Putamen (tissue), 1 donor: ENCODE measurements at regions not wholly inside any gene's neighbourhood (a gene's known extent, or its start where the extent isn't known, plus 50 kb on each side); places are given as distances from the start of the nearest gene placed in this dataset.

Source experiments
- DNase-seq: peaks from one replicate; pipeline ENCODE4 v3.0.0-alpha.2; 2016; ENCODE audit warnings: low spot score

- no peak for DNase-seq
Measured at GRCh38 chr2:120976501-120977307, 241.0 kb downstream of the GLI2 start.

- DNase-seq: no peak
Measured at GRCh38 chr2:120977582-120978358, 242.1 kb downstream of the GLI2 start.

DNA sequence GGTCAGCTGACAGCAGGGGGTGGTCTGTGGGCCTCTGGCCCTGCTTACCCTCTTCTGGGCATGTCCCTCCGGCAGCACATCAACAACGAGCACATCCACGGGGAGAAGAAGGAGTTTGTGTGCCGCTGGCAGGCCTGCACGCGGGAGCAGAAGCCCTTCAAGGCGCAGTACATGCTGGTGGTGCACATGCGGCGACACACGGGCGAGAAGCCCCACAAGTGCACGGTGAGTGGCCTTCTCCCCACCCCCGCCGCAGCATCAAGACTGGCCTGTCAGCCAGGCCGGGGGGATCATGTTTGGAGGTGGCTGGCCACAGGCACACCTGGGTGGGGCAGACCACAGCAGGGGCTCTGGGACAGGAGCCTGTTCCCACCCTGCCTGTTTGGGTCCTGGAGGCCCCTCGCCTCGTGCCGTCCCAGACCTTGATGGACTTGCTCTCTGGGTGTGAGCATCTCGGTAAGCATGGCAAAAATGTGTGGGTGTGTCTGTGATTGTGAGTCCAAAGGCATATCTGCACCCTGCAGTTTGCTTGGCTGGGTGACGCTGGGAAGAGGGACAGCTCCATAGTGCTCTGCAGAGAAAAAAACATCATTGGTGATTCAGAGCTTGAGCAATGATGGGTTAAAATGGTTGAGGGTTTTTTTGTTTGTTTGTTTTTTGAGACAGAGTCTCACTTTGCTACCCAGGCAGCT lies 242.8 kb downstream of the GLI2 start:
- DNase-seq: no peak

GRCh38 chr2:120979398-120979797 lies 243.7 kb downstream of the GLI2 start:
- DNase-seq: no peak

DNA sequence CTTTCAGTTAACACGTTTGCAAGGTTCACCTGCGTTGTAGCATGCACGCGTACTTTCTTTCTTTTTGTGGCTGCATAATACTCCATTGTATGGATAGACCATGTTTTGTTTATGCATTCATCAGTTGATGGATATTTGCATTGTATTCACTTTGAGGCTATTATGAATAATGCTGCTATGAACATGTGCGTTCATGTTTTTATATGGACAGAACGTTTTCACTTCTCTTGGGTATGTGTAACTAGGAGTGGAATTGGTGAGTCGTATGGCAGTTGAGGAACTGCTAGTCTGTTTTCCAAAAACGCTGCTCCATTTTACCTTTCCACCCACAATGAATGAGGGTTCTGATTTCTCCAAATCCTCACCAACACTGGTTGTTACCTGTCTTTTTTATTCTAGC lies 244.3 kb downstream of the GLI2 start:
- no peak for DNase-seq

DNA sequence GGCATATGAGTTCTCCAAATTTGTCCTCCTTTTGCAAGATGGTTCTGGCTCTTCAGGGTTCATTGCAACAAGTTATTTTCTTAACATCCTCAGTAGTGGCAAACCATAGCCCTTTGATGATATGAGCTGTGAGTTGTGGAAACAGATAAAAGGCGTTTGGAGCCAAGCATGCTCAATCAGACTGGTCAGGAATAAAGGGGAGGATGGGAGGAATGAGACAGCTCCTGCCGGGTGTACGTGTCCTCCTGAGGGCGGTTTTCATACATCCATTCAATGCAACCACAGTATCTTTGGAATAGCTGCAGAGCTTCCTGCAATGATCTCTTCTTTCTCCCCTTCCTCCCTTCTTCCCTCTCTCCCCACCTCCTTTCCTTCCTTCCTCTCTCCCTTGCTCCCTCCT lies 245.8 kb downstream of the GLI2 start:
- no peak for DNase-seq

- DNase-seq: no peak
Measured at GRCh38 chr2:120982598-120982997, 246.9 kb downstream of the GLI2 start.

- DNase-seq: no peak
Measured at GRCh38 chr2:120983344-120983743, 247.7 kb downstream of the GLI2 start.

DNA sequence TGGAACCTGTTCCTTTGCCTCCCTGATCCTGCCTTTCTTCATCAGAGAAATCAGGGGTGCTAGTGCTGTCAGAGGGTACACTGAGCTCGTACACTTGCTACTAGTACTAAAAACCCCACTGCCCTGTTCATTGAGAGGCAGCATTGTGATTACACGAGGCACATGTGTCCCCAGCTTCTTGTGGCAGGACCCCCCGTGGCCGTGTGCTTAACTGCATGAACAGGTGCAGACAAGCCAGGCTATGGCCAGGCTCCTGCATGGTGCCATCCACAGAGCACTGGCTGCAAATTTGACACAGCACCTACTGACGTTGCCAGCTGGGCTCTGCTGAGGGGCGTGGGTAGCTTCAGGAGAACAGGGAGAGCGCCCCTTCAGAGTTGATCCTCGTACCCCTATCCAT lies 248.4 kb downstream of the GLI2 start:
- DNase-seq: no peak

- no peak for DNase-seq
Measured at GRCh38 chr2:120984452-120985173, 248.9 kb downstream of the GLI2 start.

- DNase-seq: no peak
Measured at GRCh38 chr2:120985174-120985996, 249.7 kb downstream of the GLI2 start.

DNA sequence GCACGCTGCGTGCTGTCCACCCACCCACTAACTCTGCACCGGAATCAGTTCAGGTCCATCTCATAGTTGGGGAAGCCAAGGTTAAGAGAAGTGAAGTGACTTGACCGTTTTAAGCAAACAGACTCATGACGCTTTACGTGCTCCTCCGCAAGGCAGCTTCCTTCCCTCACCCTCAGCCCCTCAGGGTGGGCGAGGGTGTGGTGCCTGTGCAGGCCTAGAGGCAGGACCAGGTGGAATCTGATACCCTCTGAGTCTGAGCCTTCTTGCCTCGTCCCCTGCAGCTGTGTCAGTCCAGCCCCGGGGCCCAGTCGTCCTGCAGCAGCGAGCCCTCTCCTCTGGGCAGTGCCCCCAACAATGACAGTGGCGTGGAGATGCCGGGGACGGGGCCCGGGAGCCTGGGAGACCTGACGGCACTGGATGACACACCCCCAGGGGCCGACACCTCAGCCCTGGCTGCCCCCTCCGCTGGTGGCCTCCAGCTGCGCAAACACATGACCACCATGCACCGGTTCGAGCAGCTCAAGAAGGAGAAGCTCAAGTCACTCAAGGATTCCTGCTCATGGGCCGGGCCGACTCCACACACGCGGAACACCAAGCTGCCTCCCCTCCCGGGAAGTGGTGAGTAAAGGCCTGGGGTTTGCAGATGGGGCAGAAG lies 250.5 kb downstream of the GLI2 start:
- DNase-seq: no peak

GRCh38 chr2:120986898-120987650 lies 251.4 kb downstream of the GLI2 start:
- DNase-seq: no peak

DNA sequence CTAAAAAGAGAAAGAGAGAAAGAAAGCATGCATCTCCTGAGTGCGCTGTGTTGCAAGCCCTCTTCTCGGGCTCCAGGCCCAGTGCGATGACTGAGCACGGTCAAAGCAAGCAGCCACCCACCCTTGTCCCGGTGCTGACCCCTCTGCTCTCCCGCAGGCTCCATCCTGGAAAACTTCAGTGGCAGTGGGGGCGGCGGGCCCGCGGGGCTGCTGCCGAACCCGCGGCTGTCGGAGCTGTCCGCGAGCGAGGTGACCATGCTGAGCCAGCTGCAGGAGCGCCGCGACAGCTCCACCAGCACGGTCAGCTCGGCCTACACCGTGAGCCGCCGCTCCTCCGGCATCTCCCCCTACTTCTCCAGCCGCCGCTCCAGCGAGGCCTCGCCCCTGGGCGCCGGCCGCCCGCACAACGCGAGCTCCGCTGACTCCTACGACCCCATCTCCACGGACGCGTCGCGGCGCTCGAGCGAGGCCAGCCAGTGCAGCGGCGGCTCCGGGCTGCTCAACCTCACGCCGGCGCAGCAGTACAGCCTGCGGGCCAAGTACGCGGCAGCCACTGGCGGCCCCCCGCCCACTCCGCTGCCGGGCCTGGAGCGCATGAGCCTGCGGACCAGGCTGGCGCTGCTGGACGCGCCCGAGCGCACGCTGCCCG lies 252.5 kb downstream of the GLI2 start:
- no peak for DNase-seq

DNA sequence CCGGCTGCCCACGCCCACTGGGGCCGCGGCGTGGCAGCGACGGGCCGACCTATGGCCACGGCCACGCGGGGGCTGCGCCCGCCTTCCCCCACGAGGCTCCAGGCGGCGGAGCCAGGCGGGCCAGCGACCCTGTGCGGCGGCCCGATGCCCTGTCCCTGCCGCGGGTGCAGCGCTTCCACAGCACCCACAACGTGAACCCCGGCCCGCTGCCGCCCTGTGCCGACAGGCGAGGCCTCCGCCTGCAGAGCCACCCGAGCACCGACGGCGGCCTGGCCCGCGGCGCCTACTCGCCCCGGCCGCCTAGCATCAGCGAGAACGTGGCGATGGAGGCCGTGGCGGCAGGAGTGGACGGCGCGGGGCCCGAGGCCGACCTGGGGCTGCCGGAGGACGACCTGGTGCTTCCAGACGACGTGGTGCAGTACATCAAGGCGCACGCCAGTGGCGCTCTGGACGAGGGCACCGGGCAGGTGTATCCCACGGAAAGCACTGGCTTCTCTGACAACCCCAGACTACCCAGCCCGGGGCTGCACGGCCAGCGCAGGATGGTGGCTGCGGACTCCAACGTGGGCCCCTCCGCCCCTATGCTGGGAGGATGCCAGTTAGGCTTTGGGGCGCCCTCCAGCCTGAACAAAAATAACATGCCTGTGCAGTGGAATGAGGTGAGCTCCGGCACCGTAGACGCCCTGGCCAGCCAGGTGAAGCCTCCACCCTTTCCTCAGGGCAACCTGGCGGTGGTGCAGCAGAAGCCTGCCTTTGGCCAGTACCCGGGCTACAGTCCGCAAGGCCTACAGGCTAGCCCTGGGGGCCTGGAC lies 253.2 kb downstream of the GLI2 start:
- no peak for DNase-seq

GRCh38 chr2:120989512-120990441 lies 254.1 kb downstream of the GLI2 start:
- DNase-seq: no peak

GRCh38 chr2:120990451-120990871 lies 254.8 kb downstream of the GLI2 start:
- DNase-seq: no peak
